ENCODE measurements at regions not wholly inside any gene's neighbourhood (a gene's known extent, or its start where the extent isn't known, plus 50 kb on each side); places are given as distances from the start of the nearest gene placed in this dataset.

GRCh38 chr10:111207500-111207899 lies 130.7 kb downstream of the ADRA2A start:
- Histone ChIP-seq H3K4me3 (no peak overlapping the region), H3K27ac (no peak overlapping the region), H3K9me3 (no peaks in the 10 kb centered on the region), H3K27me3 (peaks cover 2% of the 10 kb centered on the region), H3K4me1 (no peaks in the 10 kb centered on the region), H3K36me3 (no peaks in the 10 kb centered on the region)
- TF ChIP-seq POLR2AphosphoS5 (IDR thresholded peaks at IDR 0.05) (no peak), EP300 (IDR thresholded peaks at IDR 0.05) (no peak), POLR2A (IDR thresholded peaks at IDR 0.05) (no peak)
- TF ChIP-seq, protein P1, sequence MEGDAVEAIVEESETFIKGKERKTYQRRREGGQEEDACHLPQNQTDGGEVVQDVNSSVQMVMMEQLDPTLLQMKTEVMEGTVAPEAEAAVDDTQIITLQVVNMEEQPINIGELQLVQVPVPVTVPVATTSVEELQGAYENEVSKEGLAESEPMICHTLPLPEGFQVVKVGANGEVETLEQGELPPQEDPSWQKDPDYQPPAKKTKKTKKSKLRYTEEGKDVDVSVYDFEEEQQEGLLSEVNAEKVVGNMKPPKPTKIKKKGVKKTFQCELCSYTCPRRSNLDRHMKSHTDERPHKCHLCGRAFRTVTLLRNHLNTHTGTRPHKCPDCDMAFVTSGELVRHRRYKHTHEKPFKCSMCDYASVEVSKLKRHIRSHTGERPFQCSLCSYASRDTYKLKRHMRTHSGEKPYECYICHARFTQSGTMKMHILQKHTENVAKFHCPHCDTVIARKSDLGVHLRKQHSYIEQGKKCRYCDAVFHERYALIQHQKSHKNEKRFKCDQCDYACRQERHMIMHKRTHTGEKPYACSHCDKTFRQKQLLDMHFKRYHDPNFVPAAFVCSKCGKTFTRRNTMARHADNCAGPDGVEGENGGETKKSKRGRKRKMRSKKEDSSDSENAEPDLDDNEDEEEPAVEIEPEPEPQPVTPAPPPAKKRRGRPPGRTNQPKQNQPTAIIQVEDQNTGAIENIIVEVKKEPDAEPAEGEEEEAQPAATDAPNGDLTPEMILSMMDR (IDR thresholded peaks at IDR 0.05) = no peak
- no peak for DNase-seq (ENCODE audit: low spot score in 2 of 2)
- 76% methylated on average over 5 of the region's 5 CpGs for WGBS

DNA sequence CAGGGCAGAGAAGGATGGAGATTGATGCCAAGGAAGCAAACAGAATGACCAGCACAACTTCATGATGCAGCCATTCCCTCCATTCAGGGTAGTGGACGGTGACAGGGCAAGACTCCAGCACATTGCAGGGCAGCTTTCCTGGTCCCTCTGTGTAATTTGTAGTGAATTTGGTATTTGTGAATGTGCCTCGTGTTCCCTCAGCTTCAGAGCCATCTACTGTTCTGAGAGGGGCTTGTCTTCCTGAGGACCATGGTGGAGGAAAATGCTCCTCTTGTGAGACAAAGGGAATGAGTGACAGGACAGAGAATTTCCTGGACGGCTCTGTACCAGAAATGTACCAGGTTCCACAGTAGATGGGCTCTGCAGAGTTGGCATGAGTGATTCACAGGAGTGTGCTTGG lies 132.1 kb downstream of the ADRA2A start:
- H3K9me3 ChIP-seq = no peaks in the 10 kb centered on the region
- H3K4me3 ChIP-seq = no peak overlapping the region
- no peak for DNase-seq (ENCODE audit: low spot score in 2 of 2)
- peaks cover 2% of the 10 kb centered on the region for H3K27me3 ChIP-seq
- no peaks in the 10 kb centered on the region for H3K36me3 ChIP-seq
- 83% methylated on average over 3 of the region's 3 CpGs for WGBS
- H3K27ac ChIP-seq = no peak overlapping the region
- H3K4me1 ChIP-seq = no peaks in the 10 kb centered on the region
- TF ChIP-seq POLR2AphosphoS5 (IDR thresholded peaks at IDR 0.05) = no peak
- TF ChIP-seq, protein P1 (IDR thresholded peaks at IDR 0.05) = no peak
- TF ChIP-seq POLR2A (IDR thresholded peaks at IDR 0.05) = no peak
- TF ChIP-seq EP300 (IDR thresholded peaks at IDR 0.05) = no peak

- Histone ChIP-seq H3K36me3 (no peaks in the 10 kb centered on the region), H3K27ac (no peak overlapping the region), H3K27me3 (peaks cover 2% of the 10 kb centered on the region), H3K9me3 (no peaks in the 10 kb centered on the region), H3K4me1 (no peaks in the 10 kb centered on the region), H3K4me3 (no peak overlapping the region)
- TF ChIP-seq, protein P1 (IDR thresholded peaks at IDR 0.05) = no peak
- TF ChIP-seq EP300 (IDR thresholded peaks at IDR 0.05) (no peak), POLR2AphosphoS5 (IDR thresholded peaks at IDR 0.05) (no peak), POLR2A (IDR thresholded peaks at IDR 0.05) (no peak)
- 62% methylated on average over 5 of the region's 5 CpGs for WGBS
- no peak for DNase-seq (ENCODE audit: low spot score in 2 of 2)
These were observed 132.9 kb downstream of the ADRA2A start for GRCh38 chr10:111209692-111210091.

GRCh38 chr10:111211241-111211640 lies 134.4 kb downstream of the ADRA2A start:
- H3K27ac ChIP-seq = no peak overlapping the region
- no peaks in the 10 kb centered on the region for H3K9me3 ChIP-seq
- no peak for DNase-seq (ENCODE audit: low spot score in 2 of 2)
- H3K4me1 ChIP-seq = no peaks in the 10 kb centered on the region
- peaks cover 2% of the 10 kb centered on the region for H3K27me3 ChIP-seq
- TF ChIP-seq, protein P1 (IDR thresholded peaks at IDR 0.05) = no peak
- TF ChIP-seq EP300 (IDR thresholded peaks at IDR 0.05) (no peak), POLR2A (IDR thresholded peaks at IDR 0.05) (no peak), POLR2AphosphoS5 (IDR thresholded peaks at IDR 0.05) (no peak)
- no peak overlapping the region for H3K4me3 ChIP-seq
- WGBS = 57% methylated on average over 3 of the region's 3 CpGs
- no peaks in the 10 kb centered on the region for H3K36me3 ChIP-seq

GRCh38 chr10:111211706-111212105 lies 134.9 kb downstream of the ADRA2A start:
- WGBS = 39% methylated on average over 3 of the region's 3 CpGs

More at GRCh38 chr10:111211706-111212105, 134.9 kb downstream of the ADRA2A start:
- H3K36me3 ChIP-seq = no peaks in the 10 kb centered on the region
- H3K27me3 ChIP-seq = peaks cover 2% of the 10 kb centered on the region
- TF ChIP-seq, protein P1 (IDR thresholded peaks at IDR 0.05) = no peak
- TF ChIP-seq POLR2AphosphoS5 (IDR thresholded peaks at IDR 0.05) (no peak), POLR2A (IDR thresholded peaks at IDR 0.05) (no peak), EP300 (IDR thresholded peaks at IDR 0.05) (no peak)
- no peak overlapping the region for H3K4me3 ChIP-seq
- H3K27ac ChIP-seq = no peak overlapping the region
- no peaks in the 10 kb centered on the region for H3K9me3 ChIP-seq
- DNase-seq (ENCODE audit: low spot score in 2 of 2) = no peak
- H3K4me1 ChIP-seq = no peaks in the 10 kb centered on the region
